Neural progenitor cell (in vitro differentiated cells): ENCODE measurements at regions not wholly inside any gene's neighbourhood (a gene's known extent, or its start where the extent isn't known, plus 50 kb on each side); places are given as distances from the start of the nearest gene placed in this dataset.

Source experiments
- CTCF ChIP-seq: fragments of 200-600 bp; sonication (generic); IDR thresholded peaks from 2 replicates; pipeline ENCODE4 v1.5.1; 2017; ENCODE audit warnings: antibody characterized with exemption, mild to moderate bottlenecking
- EZH2phosphoT487 ChIP-seq: fragments of 200-600 bp; sonication (generic); IDR thresholded peaks from 2 replicates; pipeline ENCODE4 v1.6.1; 2017; ENCODE audit warnings: antibody characterized with exemption

- TF ChIP-seq CTCF = no peak
- no peak for TF ChIP-seq EZH2phosphoT487
Measured at GRCh38 chr10:59582058-59582457, 127.6 kb downstream of the SLC16A9 start.
